ENCODE measurements at regions not wholly inside any gene's neighbourhood (a gene's known extent, or its start where the extent isn't known, plus 50 kb on each side); places are given as distances from the start of the nearest gene placed in this dataset.

- no peaks in the 10 kb centered on the region for H3K9me3 ChIP-seq
- ATAC-seq (ENCODE audit: low FRiP score in 2 of 2) (no peak), DNase-seq (no peak)
- no peaks in the 10 kb centered on the region for H3K4me1 ChIP-seq
- TF ChIP-seq POLR2AphosphoS5 (IDR thresholded peaks at IDR 0.05), result no peak
- no peak for TF ChIP-seq POLR2A (IDR thresholded peaks at IDR 0.05)
- TF ChIP-seq, protein P1, sequence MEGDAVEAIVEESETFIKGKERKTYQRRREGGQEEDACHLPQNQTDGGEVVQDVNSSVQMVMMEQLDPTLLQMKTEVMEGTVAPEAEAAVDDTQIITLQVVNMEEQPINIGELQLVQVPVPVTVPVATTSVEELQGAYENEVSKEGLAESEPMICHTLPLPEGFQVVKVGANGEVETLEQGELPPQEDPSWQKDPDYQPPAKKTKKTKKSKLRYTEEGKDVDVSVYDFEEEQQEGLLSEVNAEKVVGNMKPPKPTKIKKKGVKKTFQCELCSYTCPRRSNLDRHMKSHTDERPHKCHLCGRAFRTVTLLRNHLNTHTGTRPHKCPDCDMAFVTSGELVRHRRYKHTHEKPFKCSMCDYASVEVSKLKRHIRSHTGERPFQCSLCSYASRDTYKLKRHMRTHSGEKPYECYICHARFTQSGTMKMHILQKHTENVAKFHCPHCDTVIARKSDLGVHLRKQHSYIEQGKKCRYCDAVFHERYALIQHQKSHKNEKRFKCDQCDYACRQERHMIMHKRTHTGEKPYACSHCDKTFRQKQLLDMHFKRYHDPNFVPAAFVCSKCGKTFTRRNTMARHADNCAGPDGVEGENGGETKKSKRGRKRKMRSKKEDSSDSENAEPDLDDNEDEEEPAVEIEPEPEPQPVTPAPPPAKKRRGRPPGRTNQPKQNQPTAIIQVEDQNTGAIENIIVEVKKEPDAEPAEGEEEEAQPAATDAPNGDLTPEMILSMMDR (IDR thresholded peaks at IDR 0.05), result no peak
- no peaks in the 10 kb centered on the region for H3K27me3 ChIP-seq
- no peak overlapping the region for H3K4me3 ChIP-seq
- H3K36me3 ChIP-seq, result no peaks in the 10 kb centered on the region
- 66 to 89% methylated on average over 6 of the region's 6 CpGs for WGBS, 2 donors
- H3K27ac ChIP-seq, result no peak overlapping the region
Measured at GRCh38 chr7:32283546-32283945, 206.6 kb downstream of the LSM5 start.

- WGBS, 2 donors, result 55 to 60% methylated on average over 1 of the region's 1 CpG
- DNase-seq (no peak), ATAC-seq (ENCODE audit: low FRiP score in 2 of 2) (no peak)
- H3K27ac ChIP-seq, result no peak overlapping the region
- H3K36me3 ChIP-seq, result no peaks in the 10 kb centered on the region
- no peak overlapping the region for H3K4me3 ChIP-seq
- H3K9me3 ChIP-seq, result no peaks in the 10 kb centered on the region
- TF ChIP-seq POLR2AphosphoS5 (IDR thresholded peaks at IDR 0.05) (no peak), EP300 (IDR thresholded peaks at IDR 0.05) (no peak), POLR2A (IDR thresholded peaks at IDR 0.05) (no peak)
- TF ChIP-seq, protein P1 (IDR thresholded peaks at IDR 0.05), result no peak
- no peaks in the 10 kb centered on the region for H3K27me3 ChIP-seq
- no peaks in the 10 kb centered on the region for H3K4me1 ChIP-seq
Measured at GRCh38 chr7:32279500-32279899, 209.3 kb upstream of the PDE1C start.

- no peaks in the 10 kb centered on the region for H3K36me3 ChIP-seq
- ATAC-seq (ENCODE audit: low FRiP score in 2 of 2), result no peak
- no peaks in the 10 kb centered on the region for H3K4me1 ChIP-seq
- TF ChIP-seq, protein P1 (IDR thresholded peaks at IDR 0.05), result no peak
- TF ChIP-seq POLR2AphosphoS5 (IDR thresholded peaks at IDR 0.05) (no peak), EP300 (IDR thresholded peaks at IDR 0.05) (no peak), POLR2A (IDR thresholded peaks at IDR 0.05) (no peak)
- no peak overlapping the region for H3K27ac ChIP-seq
- 38 to 55% methylated on average over 3 of the region's 3 CpGs for WGBS, 2 donors
- no peaks in the 10 kb centered on the region for H3K27me3 ChIP-seq
- H3K9me3 ChIP-seq, result no peaks in the 10 kb centered on the region
- no peak for DNase-seq
- no peak overlapping the region for H3K4me3 ChIP-seq
Measured at GRCh38 chr7:32275216-32276009, 205.2 kb upstream of the PDE1C start.

- WGBS, 2 donors, result 83 to 100% methylated on average over 1 of the region's 1 CpG
- H3K27me3 ChIP-seq, result no peaks in the 10 kb centered on the region
- ATAC-seq (ENCODE audit: low FRiP score in 2 of 2), result no peak
- no peaks in the 10 kb centered on the region for H3K9me3 ChIP-seq
- no peak overlapping the region for H3K4me3 ChIP-seq
- H3K4me1 ChIP-seq, result no peaks in the 10 kb centered on the region
- DNase-seq, result no peak
- no peak overlapping the region for H3K27ac ChIP-seq
- no peaks in the 10 kb centered on the region for H3K36me3 ChIP-seq
- TF ChIP-seq EP300 (IDR thresholded peaks at IDR 0.05), result no peak
- TF ChIP-seq POLR2AphosphoS5 (IDR thresholded peaks at IDR 0.05), result no peak
Measured at GRCh38 chr7:32273297-32273696, 203.1 kb upstream of the PDE1C start.

DNA sequence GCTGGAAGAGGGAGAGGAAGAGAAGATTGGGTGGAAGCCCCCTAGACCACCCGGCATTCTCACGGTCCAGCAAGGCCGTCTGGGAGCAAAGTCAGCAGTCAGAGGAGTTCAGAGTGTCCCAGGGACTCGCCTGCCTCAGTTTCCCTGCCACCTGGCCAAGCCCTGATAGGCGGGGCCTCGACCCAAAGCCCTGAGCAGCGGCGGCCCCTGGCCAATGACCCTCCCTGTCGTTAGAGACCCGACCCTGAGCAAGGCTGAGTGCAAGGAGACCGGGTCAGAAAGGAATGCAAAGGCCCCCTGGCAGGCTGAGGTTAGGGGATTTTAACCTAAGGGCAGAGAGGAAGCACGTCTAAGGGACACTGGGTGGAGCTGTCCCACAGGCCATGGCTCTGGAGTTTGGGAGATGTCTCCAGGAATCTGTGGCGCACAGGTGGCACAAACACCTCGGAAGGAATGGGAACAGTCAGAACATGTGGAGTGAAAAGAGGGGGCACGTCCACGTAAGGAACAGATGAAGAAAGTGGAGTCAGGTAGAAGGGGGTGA is 196.8 kb upstream of the PDE1C start:
- no peaks in the 10 kb centered on the region for H3K9me3 ChIP-seq
- TF ChIP-seq POLR2A (IDR thresholded peaks at IDR 0.05), result no peak
- TF ChIP-seq EP300 (IDR thresholded peaks at IDR 0.05), result no peak
- TF ChIP-seq, protein P1 (IDR thresholded peaks at IDR 0.05), result no peak
- TF ChIP-seq POLR2AphosphoS5 (IDR thresholded peaks at IDR 0.05), result no peak
- no peak overlapping the region for H3K27ac ChIP-seq
- peak in 1 of 2 donors; percentile 55 for ATAC-seq (ENCODE audit: low FRiP score in 2 of 2)
- no peaks in the 10 kb centered on the region for H3K4me1 ChIP-seq
- peak in 1 of 2 donors; percentile 46 for DNase-seq
- no peaks in the 10 kb centered on the region for H3K27me3 ChIP-seq
- no peak overlapping the region for H3K4me3 ChIP-seq
- H3K36me3 ChIP-seq, result no peaks in the 10 kb centered on the region
- 68 to 72% methylated on average over 9 to 16 of the region's 16 CpGs for WGBS, 2 donors
